GM18867 (cell line): ENCODE measurements at regions not wholly inside any gene's neighbourhood (a gene's known extent, or its start where the extent isn't known, plus 50 kb on each side); places are given as distances from the start of the nearest gene placed in this dataset.
A peak's percentile ranks its signal among the peaks of the same experiment; 100 is the strongest.
"Not testable (repeated sequence)": the region's sequence is repeated elsewhere in the genome, so short reads cannot be mapped to it uniquely, and the experiment has no call there.

Experiments
- ATAC-seq: cut with Tn5 transposase; IDR thresholded peaks from one replicate; pipeline ENCODE4 v1.9.1; 2021; ENCODE audit warnings: mild to moderate bottlenecking, moderate library complexity; ENCODE audit not compliant: unreplicated experiment

DNA sequence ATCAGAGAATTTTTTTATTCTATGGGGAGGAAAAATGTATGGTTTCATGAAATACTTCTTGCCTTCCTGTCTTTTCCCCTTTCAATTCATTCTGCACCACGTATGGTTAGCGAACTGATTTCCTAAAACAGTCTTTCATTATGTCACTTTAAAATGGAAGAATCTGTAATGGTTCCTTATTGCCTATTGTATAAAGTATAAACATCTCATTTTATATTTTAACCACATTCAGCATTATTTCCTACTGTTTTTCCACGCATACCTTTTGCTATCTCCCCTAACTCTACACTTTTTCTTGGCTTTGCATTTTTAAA, 232.3 kb upstream of the B3GALT2 start:
- ATAC-seq = no peak

DNA sequence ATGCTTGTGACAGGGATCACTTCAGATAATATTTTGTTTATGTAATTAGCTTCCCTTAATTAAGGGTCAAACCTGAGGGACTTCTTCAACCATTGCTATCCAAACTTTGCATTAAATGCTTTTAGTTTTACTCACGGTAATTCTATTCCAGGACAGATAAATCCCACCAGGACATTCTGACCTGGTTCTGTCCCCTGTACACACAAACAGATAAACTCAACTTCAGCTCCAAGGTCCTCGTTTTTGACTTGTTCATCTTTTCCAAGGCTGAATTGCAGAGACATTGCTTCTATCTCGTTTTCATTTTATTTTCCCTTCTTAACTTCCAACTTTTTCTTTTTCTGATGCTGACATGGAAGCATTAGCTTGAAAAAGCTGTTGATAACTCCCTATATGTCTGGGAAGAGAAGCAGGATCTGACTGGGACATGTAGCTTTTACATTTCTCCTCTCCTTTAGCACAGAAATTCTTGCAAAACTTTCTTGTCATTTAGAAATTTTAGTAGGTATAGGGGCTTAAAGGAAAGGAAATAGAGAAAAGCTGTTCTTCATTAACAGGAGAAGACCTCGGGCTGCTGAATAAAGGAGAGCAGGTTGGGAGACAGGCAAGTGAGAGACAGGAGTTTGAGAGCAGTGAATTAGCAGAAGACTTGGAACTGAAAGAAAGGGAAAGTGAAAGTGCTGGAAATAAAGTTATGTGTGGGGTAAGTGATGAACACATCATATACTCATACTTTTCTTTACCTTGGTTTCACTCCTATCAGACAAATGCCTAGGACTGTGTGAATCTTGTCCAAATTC, 231.7 kb upstream of the B3GALT2 start:
- ATAC-seq = peak; percentile 89

DNA sequence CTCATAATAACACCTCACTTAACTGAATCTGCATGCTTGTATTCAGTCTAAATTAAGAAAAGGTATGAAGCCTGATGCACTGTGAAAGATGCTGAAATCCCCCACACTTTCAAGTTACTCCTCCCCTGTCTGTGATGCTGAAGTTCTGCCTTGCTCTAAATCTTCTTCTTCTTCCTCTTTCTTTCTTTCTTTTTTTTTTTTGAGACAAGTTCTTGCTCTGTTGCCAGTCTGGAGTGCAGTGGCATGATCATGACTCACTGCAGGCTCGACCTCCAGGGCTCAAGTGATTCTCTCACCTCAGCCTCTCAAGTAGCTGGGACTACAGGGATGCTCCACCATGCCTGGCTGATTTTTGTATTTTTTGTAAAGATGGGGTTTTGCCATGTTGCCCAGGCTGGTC, 231.0 kb upstream of the B3GALT2 start:
- no peak for ATAC-seq

DNA sequence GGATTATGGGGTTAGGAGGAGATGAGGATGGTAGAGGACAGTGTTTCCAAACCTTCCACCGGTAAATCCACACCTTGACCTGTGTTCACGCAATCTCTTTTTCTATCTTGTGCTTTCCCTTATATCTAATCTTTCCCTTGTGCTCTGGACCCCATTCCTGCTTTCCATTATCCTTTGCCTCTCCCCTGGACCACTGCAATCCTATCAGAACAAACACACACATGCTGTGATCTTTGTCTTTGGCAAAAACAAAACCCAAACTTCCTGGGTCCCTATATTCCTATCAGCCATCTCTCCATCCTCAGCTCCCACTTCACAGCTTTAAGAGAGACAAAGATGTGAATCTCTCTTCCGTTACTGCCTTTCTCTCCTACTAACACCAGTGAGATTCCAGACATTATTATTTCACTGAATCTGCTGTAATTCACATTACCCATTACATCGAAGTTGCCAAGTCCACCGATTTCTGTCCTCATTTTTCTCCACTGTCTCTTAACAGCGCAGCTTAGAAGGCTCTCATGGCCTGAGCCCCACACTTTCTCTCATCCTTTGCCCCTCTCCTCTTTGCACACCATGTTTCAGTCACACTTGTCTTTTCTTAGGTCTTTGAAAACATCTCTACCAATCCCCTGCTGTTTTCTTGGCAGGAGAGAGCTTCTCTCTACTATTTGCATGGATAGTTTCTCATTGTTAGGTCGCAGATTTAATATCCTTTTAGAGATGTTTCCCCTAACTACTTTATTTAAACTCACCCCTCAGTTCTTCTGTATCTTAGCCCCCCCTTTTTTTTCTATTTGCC, 230.0 kb upstream of the B3GALT2 start:
- no peak for ATAC-seq

DNA sequence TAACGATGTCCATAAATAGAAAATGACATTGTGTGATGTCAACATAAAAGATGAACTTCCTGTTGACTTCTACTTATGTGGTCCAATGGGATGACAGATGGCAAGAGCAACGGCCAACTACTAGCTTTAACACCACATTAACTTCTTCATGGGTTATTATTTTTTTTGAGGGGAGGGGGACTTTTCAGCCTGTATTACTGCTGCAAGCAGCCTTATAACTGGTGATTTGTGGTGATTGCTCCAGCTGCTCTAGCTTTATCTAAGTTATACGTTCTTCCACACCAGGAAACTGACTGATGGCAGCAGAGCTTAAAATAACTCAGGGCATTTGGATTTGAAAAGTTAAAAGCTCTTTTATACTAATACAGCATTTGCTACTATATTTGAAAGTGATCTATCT, 228.8 kb upstream of the B3GALT2 start:
- no peak for ATAC-seq

DNA sequence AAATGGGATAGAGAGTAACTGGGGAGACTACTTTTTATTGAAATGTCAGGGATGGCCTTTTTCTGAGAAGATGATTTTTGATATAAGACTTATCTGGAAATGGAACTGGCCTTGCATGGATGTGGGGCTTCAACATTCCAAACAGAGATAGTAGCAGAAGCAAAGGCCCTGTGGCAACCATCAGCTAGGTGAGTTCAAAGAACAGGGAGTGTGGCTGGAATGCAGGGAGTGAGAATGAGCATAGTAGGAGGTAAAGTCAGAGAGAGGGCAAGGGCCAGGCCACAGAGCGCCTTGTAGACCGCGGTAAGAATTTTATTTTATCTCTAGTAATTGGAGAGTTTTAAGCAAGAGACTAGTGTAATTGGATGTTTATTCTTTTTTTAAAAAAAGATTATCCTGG, 227.0 kb upstream of the B3GALT2 start:
- no peak for ATAC-seq

DNA sequence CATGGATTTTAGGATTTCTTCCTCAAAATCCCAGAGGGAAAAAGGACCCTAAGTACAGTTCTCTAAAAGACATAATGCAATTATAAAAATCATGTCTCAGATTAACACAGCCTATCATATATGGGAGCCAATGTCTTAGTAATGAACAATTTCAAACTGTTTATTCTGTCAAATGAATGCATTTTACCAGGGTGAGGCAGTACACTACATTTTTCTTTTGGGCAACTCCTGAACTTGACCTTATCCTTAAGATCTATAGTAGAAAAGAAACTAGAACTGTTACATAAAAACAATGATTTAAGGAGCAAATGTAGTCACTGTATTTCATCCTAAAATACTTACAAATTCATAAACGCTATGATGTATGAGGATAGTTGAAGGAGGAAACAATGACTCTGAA, 226.3 kb upstream of the B3GALT2 start:
- no peak for ATAC-seq

DNA sequence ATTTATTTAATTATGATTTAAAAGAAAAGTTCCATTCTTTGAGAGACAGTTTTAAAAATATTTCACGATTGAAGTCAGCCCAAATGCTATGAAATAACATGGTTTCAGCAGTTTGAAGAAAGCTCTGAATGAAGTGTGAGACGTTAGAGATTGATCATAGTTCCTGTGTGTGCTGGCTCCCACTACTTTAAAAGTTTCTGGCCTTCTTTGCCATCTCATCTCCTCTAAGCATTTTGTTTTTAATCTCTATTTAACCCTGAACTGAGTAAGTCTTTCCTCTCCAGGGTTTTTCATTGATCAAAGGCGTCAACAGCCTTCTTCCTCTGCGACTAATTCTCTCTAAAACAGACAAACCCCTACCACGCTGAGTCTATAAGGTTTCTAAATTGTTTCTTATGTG, 225.3 kb upstream of the B3GALT2 start:
- ATAC-seq = no peak

DNA sequence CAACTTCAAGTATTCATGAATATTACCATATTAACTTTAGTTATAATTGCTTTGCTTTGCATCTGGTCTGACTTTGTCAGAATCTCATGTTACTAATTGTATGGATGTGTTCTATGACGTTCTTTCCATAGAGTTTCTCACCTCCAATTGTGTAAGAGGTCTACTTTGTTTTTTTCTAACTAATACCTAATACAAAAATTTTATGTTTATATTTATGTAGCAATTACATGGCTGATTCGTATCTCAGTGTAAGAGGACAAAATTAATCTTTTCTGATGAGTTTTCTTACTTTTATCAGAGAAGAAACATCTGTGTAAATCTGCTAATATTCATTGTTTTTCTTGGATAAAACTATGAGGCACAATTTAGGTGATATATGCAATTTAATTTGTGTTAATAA, 224.8 kb upstream of the B3GALT2 start:
- ATAC-seq = no peak

DNA sequence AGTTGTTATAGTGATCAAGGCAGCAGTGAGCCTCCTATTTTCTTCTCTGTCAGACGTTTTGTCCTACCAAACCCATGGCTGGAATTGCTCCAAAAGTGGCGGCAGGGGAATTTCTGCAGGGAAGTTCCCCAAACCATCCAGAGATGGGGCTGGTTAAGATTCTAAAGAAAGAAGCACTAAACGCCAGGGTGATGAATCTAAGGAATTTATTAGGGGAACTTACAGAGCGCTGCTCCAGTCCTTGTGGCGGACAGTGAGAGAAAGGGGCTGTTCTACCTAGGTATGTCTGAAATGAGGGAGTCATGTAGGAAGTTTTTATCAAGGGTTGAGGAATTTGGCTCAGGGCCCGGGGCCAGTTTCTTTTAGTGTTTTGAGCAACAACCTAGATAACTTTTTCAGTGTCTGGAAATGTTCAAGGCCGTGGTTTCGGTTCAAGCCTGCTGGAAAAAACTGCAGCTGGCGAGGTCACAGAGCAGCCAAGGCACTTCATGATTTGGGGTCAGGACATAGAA, 222.4 kb upstream of the B3GALT2 start:
- no peak for ATAC-seq

DNA sequence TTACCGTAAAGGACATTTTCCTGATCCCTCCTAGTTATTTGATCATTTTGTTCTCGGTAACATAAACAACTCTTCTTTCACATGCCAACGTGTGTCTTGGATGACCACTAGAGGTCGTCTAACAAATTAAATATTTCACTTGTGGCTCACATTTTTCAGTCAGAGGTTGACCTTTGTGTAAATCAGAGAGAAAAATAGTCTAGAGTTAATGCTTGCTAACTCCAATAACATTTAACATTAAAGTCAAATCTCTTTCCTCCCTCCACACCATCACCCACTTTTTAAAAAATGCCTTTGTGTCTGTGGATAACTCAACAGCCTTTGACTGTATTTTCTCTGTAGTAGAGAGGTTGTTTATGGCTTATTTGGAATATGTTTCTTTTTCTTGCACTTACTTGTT, 220.5 kb upstream of the B3GALT2 start:
- ATAC-seq = peak; percentile 86

DNA sequence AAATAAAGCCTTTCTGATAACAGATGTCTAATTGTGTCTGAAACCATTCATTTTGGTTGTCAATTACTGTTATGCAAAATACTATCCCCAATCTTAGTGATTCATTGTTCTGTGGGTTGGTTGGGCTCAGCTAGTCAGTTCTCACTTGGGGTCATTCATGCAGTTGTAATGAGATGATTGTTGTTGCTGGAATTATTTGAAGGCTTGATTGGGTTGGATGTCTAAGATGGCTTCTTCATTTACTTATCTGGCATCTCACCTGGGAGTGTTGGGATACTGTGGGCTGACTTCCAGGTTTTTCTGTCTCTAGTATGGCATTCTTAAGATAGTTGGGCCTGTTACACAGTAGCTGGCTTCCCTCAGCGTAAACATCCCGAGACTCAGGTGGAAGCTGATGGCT, 217.8 kb upstream of the B3GALT2 start:
- ATAC-seq = no peak

DNA sequence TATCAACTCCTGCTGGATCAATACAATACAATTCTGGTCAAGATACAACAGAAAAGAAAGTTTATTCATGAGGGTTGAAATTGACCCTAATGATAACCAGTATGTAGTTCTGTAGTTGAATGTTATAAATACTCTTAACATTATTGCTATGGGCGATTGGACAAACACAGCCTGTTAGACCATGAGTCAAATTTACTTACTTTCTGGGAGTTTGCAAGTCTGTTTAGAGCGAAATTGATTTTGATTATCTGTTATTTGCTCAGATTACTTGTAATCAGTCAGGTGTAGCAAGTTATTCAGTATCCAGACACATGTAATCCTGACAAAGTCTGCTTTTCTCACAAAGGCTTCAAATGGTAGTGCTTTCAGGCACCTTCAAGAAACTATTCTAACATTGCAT, 216.6 kb upstream of the B3GALT2 start:
- no peak for ATAC-seq

DNA sequence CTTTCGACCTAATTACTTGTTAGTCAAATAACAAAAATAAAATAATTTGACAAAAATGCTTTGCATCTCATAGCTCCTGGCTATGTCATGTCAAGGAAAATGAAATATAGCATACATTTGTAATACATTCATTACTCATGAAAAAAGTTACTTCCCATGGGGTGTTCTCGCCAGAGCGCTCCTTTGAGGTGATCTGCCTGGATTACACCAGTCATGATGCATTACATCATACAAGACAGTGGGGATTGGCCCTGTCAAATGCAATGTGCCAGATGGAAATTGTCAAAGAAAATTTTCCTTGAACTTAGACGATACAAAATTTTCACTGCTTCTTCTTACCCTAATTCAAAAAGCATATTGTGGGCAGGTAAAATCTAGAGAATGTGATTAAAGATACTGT, 215.6 kb upstream of the B3GALT2 start:
- ATAC-seq = no peak

DNA sequence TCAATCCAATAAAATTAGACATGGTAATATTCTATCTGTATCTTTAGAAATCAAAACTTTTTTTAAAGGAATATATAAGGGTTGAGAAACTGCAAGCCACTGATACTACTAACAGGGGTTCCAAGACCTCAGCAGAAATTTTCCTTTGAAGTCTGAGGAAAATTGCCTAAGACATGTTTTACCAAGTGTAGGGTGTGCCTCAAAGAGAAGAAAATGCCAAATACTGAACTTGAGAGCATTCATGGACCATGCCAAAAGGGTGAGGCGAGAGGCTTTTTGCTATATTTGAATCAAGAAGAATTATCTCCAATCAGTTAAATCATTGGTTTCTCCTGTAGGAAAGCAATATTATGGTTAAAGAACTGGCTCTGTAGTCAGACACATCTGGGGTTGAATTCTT, 207.9 kb upstream of the B3GALT2 start:
- no peak for ATAC-seq

DNA sequence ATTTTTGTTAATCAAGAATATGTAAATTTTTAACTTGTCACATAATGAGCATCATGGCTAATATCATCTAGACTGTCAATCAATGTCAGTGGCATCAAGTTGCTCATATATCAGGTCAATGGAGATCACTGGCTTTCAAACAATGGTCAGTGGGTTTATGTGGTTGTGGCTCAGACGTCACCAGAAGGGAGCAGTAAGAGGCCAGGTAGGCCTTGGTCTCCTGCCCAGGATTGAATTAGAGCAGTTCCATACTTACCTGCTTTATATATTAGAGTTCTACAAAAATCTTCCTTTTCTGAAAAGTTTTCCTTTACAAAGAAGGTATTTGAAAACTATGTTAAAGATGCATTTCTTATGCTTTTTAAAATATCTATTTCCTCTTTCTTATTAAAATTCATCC, 206.3 kb upstream of the B3GALT2 start:
- ATAC-seq = no peak

DNA sequence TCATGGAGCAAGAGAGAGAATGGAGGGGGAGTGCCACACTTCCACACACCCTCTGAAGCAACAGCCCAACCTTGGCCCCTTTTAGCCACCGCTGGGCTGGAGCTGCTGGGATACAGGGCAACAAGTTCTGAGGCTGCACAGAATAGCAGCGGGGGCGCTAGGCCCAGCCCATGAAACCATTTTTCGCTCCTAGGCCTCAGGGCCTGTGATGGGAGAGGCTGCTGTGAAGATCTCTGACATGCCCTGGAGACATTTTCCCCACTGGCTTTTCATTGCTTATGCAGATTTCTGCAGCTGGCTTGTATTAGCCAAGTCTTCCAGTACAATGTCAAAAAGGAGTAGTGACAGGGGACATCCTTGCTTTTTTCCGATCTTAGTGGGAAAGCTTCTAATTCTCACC, 202.3 kb upstream of the B3GALT2 start:
- ATAC-seq = no peak

DNA sequence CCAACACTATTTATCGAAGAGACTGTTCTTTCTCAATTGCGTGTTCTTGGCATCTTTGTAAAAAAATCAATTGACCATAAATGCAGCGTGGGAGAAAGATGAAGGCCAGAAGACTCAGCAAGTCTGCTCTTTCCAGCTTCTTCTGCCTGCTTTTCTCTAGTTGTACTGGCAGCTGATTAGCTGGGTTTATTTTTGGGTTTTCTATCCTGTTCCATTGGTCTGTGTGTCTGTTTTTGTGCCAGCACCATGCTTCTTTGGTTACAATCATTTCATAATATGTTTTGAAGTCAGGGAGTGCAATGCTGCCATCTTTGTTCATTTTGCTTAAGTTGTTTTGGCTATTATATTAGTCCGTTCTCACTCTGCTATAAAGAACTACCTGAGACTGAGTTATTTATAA, 201.8 kb upstream of the B3GALT2 start:
- ATAC-seq = no peak

DNA sequence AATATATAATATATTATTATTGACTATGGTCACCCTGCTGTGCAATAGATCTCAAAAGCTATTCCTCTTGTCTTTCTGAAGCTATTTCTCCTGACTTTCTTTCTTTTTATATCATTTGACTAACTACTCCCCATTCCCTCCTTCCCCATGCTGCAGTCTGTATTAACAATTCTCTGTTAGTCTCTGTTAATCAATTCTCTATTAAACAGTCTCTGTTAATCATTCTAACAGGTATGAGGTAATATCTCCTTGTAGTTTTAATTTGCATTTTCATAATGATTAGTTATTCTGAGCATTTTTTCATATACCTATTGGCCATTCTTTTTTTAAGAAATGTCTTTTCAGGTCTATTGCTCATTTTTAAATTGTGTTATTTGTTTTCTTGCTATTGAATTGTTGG, 201.0 kb upstream of the B3GALT2 start:
- ATAC-seq = no peak

DNA sequence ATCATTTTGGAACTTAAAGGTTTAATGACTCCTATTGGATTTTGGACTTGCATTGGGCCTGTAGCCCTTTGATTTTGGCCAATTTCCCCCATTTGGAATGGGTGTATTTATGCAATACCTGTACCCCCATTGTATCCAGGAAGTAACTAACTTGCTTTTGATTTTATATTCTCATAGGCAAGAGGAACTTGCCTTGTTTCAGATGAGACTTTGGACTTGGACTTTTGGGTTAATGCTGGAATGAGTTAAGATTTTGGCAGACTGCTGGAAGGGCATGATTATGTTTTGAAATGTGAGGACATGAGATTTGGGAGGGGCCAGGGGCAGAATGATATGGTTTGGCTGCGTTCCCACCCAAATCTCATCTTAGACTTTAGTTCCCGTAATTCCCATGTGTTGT, 192.0 kb upstream of the B3GALT2 start:
- ATAC-seq = not testable (repeated sequence)

DNA sequence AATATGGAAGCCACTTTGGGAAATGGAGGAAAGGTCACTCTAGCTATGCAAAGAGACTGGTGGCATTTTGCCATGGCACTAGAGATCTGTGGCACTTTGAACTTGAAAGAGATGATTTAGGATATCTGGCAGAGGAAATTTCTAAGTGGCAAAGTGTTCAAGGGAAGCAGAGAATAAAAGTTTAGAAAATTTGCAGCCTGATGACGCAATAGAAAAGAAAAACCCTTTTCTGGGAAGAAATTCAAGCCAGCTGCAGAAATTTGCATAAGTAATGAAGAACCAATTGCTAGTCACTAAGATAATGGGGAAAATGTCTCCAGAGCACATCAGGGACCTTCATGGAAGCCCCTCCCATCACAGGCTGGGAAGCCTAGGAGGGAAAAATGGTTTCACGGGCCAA, 191.1 kb upstream of the B3GALT2 start:
- no peak for ATAC-seq

DNA sequence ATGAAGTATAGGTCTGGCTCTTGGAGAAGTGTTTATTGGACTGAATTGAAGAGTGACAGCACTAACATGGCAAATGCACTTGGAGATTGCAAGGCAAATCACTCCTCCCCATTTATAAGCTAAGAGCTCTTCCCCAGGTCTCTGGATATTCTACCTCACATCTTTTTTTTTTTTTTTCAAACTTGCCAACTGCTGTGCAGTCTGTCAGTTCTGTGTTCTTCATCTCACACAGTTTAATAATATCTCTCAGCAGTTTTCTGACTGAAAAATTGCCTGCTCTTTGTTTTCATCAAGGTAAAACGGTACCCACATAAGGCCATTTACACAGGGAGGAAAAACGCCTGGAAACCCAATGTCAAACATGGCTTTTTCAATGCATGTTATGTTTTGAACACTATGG, 186.1 kb upstream of the B3GALT2 start:
- ATAC-seq = no peak
